Stimulated activated naive CD8-positive, alpha-beta T cell treated with anti-CD3 and anti-CD28 coated beads, Interleukin-15, Interleukin-2, amounts not matched to agents 100 U/mL and 50 U/mL, for 24 hours (primary cell): ENCODE measurements at regions not wholly inside any gene's neighbourhood (a gene's known extent, or its start where the extent isn't known, plus 50 kb on each side); places are given as distances from the start of the nearest gene placed in this dataset.
"Not testable (repeated sequence)": the region's sequence is repeated elsewhere in the genome, so short reads cannot be mapped to it uniquely, and the experiment has no call there.

Source experiments
- ATAC-seq: fragments of 150-1000 bp; cut with Tn5 transposase; one replicate; pipeline ENCODE4 v1.10.0; 2021
- DNase-seq: peaks from one replicate; pipeline ENCODE4 v3.0.0; 2021

GRCh38 chr4:42284030-42284429, 113.3 kb upstream of the SHISA3 start:
- no peak for DNase-seq
- no peak for ATAC-seq

DNA sequence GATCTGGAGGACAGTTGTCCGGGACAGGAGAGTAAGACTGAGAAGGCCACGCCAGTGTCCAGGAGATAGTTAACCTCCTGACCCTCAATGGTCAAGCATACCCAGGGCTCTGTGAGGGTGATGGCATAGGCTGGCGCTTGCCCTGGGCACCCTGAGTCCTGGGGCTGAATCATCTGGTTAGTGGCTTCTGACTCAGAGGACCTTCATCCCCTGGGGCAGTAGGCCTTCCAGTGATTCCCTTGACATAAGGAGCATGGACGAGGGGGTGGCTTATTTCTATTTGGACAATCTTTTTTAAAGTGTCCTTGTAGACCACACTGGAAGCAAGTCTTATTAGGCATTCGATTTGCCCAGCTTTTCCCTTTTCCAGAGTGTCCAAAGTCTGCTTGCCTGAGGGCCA, 108.4 kb upstream of the SHISA3 start:
- DNase-seq, ATAC-seq: not testable (repeated sequence)

GRCh38 chr4:42292192-42292591, 105.1 kb upstream of the SHISA3 start:
- not testable (repeated sequence) for ATAC-seq, DNase-seq

GRCh38 chr4:42293967-42294813, 103.1 kb upstream of the SHISA3 start:
- ATAC-seq (no peak), DNase-seq (no peak)

- DNase-seq: no peak
- no peak for ATAC-seq
Measured at GRCh38 chr4:42296196-42296595, 101.1 kb upstream of the SHISA3 start.

- peak; percentile 5 for DNase-seq
Measured at GRCh38 chr4:42302348-42302747, 94.9 kb upstream of the SHISA3 start.

DNA sequence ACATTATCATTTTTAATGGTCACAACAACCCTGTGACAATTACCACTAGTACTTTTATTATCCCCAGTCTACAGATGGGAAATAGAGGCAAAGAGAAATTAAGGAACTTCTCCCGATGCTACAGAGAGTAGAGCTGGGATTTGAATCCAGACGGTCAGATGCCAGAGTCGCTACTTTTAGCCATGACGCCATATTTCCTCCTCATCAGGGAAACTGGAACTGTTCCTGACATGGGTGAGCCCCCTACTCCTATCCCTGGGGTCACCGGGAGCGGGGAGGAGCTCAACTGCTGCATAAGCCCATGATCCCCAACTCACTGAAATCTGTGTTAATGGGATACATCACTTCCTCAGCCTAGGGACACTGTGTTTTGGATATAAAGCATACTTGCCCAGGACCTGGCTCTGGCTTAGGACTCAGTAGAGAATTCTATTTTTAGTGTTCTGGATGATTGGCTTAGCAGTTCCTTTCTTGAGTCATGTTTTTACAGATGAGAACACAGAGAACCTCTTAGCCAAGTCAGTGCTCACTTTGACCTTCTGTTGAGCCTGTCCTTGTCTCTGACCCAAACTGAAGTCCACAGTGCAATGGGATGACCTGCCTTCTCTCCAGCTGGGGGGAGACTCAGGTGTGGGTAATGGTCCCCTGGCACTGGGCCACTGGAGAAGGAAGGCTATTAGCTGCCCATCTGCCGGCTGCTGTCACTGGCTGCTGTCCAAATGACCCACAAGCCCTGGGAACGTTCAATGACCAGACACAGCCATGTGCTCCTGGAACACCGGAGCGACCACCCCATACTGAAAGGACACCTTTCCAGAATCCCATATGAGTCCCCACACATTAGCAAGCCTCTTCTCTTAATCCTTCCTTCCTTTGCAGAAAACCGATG, 90.8 kb upstream of the SHISA3 start:
- DNase-seq: no peak
- no peak for ATAC-seq

More at GRCh38 chr4:42302348-42302747, 94.9 kb upstream of the SHISA3 start:
- no peak for ATAC-seq

- ATAC-seq: no peak
- DNase-seq: no peak
Measured at GRCh38 chr4:42308247-42308646, 89.0 kb upstream of the SHISA3 start.

GRCh38 chr4:42309361-42310260, 87.7 kb upstream of the SHISA3 start:
- no peak for DNase-seq
- no peak for ATAC-seq

GRCh38 chr4:42310358-42310757, 86.9 kb upstream of the SHISA3 start:
- no peak for ATAC-seq
- DNase-seq: no peak

GRCh38 chr4:42310806-42311205, 86.5 kb upstream of the SHISA3 start:
- ATAC-seq (no peak), DNase-seq (no peak)

- DNase-seq: no peak
- ATAC-seq: no peak
Measured at GRCh38 chr4:42311591-42311990, 85.7 kb upstream of the SHISA3 start.

DNA sequence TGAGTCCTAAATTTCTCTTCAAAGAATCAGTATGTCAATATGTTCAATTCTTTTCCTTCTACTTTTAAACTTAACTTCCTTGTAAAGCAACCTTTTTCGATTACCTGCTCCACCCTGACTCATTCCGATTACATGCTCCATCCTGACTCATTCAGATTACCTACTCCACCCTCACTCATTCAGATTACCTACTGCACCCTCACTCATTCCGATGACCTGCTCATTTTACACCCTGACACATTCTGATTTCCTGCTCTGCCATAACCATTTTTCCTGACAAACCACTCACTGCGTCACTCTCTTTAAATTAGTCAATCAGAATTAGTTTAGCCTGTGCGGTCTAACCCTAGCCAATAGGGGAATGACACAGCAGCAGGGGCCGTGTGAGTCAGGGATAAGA, 83.9 kb upstream of the SHISA3 start:
- not testable (repeated sequence) for ATAC-seq

DNA sequence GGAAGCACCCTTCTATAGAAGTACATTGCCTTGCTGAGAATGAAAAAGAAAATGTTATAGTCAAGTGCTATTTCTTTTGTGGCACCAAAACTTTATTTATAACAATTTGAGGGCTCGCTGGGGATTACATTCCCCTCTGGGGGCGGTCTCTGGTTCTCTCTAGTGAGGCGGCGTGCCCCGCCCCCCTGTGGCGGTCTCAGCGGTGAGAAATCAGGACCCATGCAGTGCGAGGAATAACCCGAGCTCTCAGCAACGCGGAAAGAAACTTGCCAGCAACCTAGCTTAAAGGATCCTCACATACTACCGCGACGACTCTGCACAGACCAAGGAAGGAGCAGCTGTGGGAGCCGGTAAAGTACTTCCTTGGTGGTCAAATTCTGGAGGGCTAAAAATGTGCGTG, 83.4 kb upstream of the SHISA3 start:
- DNase-seq: no peak
- no peak for ATAC-seq

More for the DNA sequence above, 83.9 kb upstream of the SHISA3 start:
- DNase-seq: not testable (repeated sequence)

- no peak for DNase-seq
- no peak for ATAC-seq
Measured at GRCh38 chr4:42315231-42315630, 82.1 kb upstream of the SHISA3 start.

DNA sequence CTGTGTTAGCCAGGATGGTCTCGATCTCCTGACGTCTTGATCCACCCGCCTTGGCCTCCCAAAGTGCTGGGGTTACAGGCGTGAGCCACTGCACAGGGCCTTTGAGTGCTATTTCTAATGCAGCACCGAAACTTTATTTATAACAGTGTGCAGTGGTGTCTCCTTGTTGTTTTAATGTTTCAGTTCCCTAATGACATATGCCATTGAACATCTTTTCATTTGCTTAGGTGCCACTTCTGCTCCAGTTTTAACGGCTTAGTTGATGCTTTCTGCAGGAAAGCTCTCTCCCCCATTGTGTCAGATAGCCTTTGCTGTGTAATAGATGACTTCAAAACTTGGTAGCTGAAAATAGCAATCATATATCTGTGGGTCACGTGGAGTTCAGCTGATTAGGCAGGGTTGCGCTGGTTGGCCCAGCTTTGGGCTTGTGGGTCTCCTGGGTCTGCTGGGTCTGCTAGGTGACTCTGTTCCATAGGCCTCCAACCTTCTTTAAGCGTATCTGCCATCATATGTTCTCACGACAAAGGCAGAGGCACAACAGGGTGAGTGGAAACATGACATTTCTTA, 76.4 kb upstream of the SHISA3 start:
- no peak for ATAC-seq
- DNase-seq: no peak

GRCh38 chr4:42326040-42326439, 71.2 kb upstream of the SHISA3 start:
- DNase-seq (no peak), ATAC-seq (no peak)

- DNase-seq: no peak
- no peak for ATAC-seq
Measured at GRCh38 chr4:42326524-42326923, 70.8 kb upstream of the SHISA3 start.

DNA sequence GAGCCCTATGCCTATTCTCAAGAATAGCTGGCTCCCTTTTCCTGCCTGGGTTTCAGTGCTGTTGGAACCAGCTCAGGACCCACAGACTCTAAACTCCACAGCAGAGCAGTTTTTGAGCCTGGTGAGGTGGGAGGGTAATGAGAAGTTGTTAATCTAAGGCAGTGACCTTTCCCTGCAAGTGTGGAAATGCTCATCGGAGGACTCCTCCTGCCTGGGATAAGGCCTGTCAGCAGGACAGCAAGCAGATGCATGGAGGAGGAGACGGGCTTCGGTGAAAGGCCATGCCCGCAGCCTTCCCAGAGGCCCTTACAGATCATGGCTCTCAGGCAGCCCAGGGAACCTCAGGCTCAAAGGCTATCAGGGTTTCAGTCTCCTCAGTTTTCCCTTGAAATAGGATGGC, 70.0 kb upstream of the SHISA3 start:
- ATAC-seq (no peak), DNase-seq (no peak)

DNA sequence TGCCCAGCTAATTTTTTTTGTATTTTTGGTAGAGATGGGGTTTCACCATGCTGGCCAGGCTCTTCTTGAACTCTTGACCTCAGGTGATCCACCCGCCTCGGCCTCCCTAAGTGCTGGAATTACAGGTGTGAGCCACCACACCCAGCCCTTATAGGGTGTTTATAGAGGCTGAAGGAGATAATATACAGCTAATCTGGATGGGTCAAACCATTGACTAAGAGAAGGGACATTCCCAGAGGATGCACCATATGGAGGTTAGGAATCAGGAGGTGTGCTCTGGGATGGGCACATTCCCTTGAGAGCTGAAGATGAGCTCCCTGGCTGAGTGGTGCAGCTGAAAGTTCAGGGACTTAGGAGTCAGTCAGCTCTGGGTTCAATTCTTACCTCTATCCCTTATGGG, 68.3 kb upstream of the SHISA3 start:
- ATAC-seq: no peak
- no peak for DNase-seq

GRCh38 chr4:42329421-42329820, 67.9 kb upstream of the SHISA3 start:
- DNase-seq (no peak), ATAC-seq (no peak)
